ENCODE measurements at regions not wholly inside any gene's neighbourhood (a gene's known extent, or its start where the extent isn't known, plus 50 kb on each side); places are given as distances from the start of the nearest gene placed in this dataset.

GRCh38 chr7:106471021-106471420 lies 186.2 kb upstream of the NAMPT start:
- no peak for TF ChIP-seq POU2F2 (IDR thresholded peaks at IDR 0.05; ENCODE audit: low read depth, low read length)
- TF ChIP-seq POLR2A (IDR thresholded peaks at IDR 0.05; ENCODE audit: low read depth, low read length): no peak
- TF ChIP-seq TAF1 (IDR thresholded peaks at IDR 0.05; ENCODE audit: low read depth, low read length): no peak
- no peak for TF ChIP-seq SPI1 (IDR thresholded peaks at IDR 0.05; ENCODE audit: low read depth, low read length)
- no peak for TF ChIP-seq POLR2AphosphoS5 (IDR thresholded peaks at IDR 0.05; ENCODE audit: low read depth, low read length)
- no peak for TF ChIP-seq PAX5 (IDR thresholded peaks at IDR 0.05; ENCODE audit: insufficient read depth, low read length, severe bottlenecking)

All from GM12891 (cell line).